Suprapubic skin (tissue), 3 donors: ENCODE measurements at regions not wholly inside any gene's neighbourhood (a gene's known extent, or its start where the extent isn't known, plus 50 kb on each side); places are given as distances from the start of the nearest gene placed in this dataset.

ENCODE experiments used
- EP300 ChIP-seq: sonication (generic); formaldehyde crosslinking; IDR thresholded peaks from one replicate; pipeline ENCODE4 v1.6.1; 2017; ENCODE audit warnings: antibody characterized with exemption
- POLR2A ChIP-seq, 2 donors: fragments of 450-650 bp; IDR thresholded peaks; one replicate each; pipeline ENCODE4 v1.6.1; 2017; ENCODE audit warnings: antibody characterized with exemption in 2 of 2, mild to moderate bottlenecking in 2 of 2, moderate library complexity in 2 of 2
- TF ChIP-seq, protein P1 (sequence below), 2 donors: fragments of 200-600 bp in 1 of 2; fragments of 450-650 bp in 1 of 2; sonication (generic) in 1 of 2; IDR thresholded peaks; one replicate each; pipeline ENCODE4 v1.5.1; 2016 to 2019; ENCODE audit warnings: antibody characterized with exemption in 2 of 2, mild to moderate bottlenecking in 1 of 2, moderate library complexity in 1 of 2

DNA sequence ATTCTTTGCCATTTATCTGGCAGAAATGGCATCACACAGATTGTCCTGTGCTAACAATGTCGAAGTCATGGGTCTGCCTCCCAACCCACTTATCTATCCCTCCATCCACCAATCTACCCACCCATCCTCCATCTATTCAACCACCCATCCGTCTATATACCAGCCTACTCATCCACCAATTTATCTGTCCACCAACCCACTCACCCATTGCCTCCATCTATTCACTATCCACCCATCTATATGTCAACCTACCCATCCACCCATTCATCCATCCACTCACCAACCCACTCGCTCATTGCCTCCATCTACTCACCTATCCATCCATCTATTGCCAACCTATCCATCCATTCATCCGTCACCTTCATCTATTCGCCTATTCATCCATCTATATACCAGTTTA is 521.2 kb downstream of the SHQ1 start:
- TF ChIP-seq POLR2A (IDR thresholded peaks at IDR 0.05) (no peak), EP300 (no peak)
- TF ChIP-seq, protein P1, sequence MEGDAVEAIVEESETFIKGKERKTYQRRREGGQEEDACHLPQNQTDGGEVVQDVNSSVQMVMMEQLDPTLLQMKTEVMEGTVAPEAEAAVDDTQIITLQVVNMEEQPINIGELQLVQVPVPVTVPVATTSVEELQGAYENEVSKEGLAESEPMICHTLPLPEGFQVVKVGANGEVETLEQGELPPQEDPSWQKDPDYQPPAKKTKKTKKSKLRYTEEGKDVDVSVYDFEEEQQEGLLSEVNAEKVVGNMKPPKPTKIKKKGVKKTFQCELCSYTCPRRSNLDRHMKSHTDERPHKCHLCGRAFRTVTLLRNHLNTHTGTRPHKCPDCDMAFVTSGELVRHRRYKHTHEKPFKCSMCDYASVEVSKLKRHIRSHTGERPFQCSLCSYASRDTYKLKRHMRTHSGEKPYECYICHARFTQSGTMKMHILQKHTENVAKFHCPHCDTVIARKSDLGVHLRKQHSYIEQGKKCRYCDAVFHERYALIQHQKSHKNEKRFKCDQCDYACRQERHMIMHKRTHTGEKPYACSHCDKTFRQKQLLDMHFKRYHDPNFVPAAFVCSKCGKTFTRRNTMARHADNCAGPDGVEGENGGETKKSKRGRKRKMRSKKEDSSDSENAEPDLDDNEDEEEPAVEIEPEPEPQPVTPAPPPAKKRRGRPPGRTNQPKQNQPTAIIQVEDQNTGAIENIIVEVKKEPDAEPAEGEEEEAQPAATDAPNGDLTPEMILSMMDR (IDR thresholded peaks at IDR 0.05): no peak
